ENCODE measurements at regions not wholly inside any gene's neighbourhood (a gene's known extent, or its start where the extent isn't known, plus 50 kb on each side); places are given as distances from the start of the nearest gene placed in this dataset.

DNA sequence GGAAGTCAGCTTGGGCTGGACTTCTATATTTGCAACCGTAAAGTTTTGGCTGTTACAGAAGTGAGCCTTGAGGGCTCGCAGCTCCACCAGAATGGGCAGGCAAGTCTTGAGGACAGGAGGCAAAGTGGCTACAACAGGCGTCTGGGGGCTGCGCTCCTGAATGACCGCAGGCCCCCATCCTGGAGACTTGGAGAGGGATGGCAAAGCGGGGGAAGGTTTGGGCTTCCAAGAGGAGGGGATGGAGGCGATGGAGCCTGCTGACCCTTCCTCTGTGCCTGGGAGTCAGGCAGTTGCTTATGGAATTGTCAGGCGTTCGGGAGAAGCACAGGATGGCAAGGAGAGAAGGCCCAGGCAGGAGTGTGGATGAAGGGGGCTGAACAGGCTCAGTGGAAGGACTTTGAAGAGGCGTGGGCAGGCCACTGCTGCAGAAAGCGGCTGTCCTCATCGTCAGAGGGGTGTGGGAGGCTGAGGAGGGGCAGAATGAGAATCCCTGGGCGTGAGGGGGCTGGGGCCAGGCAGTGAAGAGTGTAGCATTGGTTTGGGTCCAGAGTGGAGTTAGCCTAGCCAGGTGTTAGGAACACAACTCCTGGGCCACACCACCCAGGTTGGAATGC is 72.3 kb downstream of the INHBB start:
- no peak for TF ChIP-seq CTCF (IDR thresholded peaks at IDR 0.05)
- no peak for TF ChIP-seq POLR2A (IDR thresholded peaks at IDR 0.05)
